ENCODE measurements at regions not wholly inside any gene's neighbourhood (a gene's known extent, or its start where the extent isn't known, plus 50 kb on each side); places are given as distances from the start of the nearest gene placed in this dataset.

DNA sequence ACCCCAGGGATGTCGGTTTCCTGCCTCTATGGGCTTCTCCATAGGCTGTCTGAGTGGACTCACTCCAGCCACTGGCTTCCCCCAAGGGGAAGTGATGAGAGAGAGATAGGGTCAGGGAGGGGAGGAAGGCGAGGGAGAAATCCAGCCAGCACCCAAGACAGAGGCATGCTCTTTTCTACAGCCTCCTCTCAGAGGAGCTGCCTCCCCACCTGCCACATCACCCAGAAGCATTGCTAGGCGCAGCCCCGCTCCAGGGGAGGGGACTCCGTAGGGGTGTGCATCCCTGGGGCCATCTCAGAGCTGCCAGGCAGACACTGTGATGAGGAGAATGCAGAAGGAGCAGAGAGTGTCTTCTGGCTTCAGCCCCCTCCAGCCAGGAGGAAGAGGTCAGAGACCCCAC lies 109.5 kb upstream of the NKX1-1 start:
- H3K4me3 ChIP-seq, result no peak overlapping the region
- no peak overlapping the region for H3K27ac ChIP-seq
- H3K9me3 ChIP-seq, result no peaks in the 10 kb centered on the region
- TF ChIP-seq, protein P1, sequence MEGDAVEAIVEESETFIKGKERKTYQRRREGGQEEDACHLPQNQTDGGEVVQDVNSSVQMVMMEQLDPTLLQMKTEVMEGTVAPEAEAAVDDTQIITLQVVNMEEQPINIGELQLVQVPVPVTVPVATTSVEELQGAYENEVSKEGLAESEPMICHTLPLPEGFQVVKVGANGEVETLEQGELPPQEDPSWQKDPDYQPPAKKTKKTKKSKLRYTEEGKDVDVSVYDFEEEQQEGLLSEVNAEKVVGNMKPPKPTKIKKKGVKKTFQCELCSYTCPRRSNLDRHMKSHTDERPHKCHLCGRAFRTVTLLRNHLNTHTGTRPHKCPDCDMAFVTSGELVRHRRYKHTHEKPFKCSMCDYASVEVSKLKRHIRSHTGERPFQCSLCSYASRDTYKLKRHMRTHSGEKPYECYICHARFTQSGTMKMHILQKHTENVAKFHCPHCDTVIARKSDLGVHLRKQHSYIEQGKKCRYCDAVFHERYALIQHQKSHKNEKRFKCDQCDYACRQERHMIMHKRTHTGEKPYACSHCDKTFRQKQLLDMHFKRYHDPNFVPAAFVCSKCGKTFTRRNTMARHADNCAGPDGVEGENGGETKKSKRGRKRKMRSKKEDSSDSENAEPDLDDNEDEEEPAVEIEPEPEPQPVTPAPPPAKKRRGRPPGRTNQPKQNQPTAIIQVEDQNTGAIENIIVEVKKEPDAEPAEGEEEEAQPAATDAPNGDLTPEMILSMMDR (IDR thresholded peaks at IDR 0.05), result no peak
- TF ChIP-seq POLR2A (IDR thresholded peaks at IDR 0.05), result no peak
- DNase-seq, result no peak
- intact Hi-C loops (cut with DNase I; ENCODE audit: low total_unique reads), result no loop called here
- WGBS, 2 donors, result 77 to 91% methylated on average over 5 of the region's 5 CpGs
- H3K4me1 ChIP-seq, result no peaks in the 10 kb centered on the region
- no peaks in the 10 kb centered on the region for H3K36me3 ChIP-seq (ENCODE audit: low read depth, missing control alignments)
- H3K27me3 ChIP-seq, result no peaks in the 10 kb centered on the region

DNA sequence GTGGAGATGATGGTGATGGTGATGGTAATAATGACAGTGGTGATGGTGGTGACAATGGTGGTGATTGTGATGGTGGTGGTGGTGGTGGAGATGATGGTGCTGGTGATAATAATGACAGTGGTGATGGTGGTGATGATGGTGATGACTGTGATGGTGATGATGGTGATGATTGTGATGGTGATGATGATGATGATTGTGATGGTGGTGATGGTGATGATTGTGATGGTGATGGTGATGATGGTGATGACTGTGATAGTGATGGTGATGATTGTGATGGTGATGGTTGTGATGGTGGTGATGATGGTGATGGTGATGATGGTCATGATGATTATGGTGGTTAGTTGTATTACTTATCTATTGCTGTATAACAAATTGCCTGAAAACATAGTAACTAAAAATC lies 108.9 kb upstream of the NKX1-1 start:
- Histone ChIP-seq H3K9me3 (no peaks in the 10 kb centered on the region), H3K4me3 (no peak overlapping the region), H3K4me1 (no peaks in the 10 kb centered on the region), H3K27me3 (no peaks in the 10 kb centered on the region), H3K36me3 (ENCODE audit: low read depth, missing control alignments) (no peaks in the 10 kb centered on the region), H3K27ac (no peak overlapping the region)
- DNase-seq, result no peak
- TF ChIP-seq POLR2A (IDR thresholded peaks at IDR 0.05), result no peak
- TF ChIP-seq, protein P1 (IDR thresholded peaks at IDR 0.05), result no peak
- intact Hi-C loops (cut with DNase I; ENCODE audit: low total_unique reads), result no loop called here

DNA sequence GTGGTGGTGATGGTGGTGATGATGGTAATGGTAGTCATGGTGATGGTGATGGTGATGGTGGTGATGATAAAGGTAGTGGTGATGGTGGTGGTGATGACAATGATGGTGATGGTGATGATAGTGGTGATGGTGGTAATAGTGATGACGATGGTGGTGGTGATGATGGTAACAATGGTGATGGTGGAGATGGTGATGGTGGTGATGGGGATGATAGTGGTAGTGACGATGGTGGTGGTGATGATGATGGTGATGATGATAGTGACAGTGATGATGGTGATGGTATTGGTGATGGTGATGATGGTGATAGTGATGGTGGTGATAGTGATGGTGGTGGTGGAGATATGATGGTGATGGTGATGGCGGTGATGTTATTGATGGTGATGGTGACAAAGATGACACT lies 108.4 kb upstream of the NKX1-1 start:
- DNase-seq, result no peak
- H3K4me3 ChIP-seq, result no peak overlapping the region
- no peaks in the 10 kb centered on the region for H3K36me3 ChIP-seq (ENCODE audit: low read depth, missing control alignments)
- TF ChIP-seq, protein P1 (IDR thresholded peaks at IDR 0.05), result no peak
- TF ChIP-seq POLR2A (IDR thresholded peaks at IDR 0.05), result no peak
- 67 to 96% methylated on average over 3 of the region's 3 CpGs for WGBS, 2 donors
- H3K4me1 ChIP-seq, result no peaks in the 10 kb centered on the region
- intact Hi-C loops (cut with DNase I; ENCODE audit: low total_unique reads), result no loop called here
- no peaks in the 10 kb centered on the region for H3K27me3 ChIP-seq
- no peaks in the 10 kb centered on the region for H3K9me3 ChIP-seq
- H3K27ac ChIP-seq, result no peak overlapping the region

DNA sequence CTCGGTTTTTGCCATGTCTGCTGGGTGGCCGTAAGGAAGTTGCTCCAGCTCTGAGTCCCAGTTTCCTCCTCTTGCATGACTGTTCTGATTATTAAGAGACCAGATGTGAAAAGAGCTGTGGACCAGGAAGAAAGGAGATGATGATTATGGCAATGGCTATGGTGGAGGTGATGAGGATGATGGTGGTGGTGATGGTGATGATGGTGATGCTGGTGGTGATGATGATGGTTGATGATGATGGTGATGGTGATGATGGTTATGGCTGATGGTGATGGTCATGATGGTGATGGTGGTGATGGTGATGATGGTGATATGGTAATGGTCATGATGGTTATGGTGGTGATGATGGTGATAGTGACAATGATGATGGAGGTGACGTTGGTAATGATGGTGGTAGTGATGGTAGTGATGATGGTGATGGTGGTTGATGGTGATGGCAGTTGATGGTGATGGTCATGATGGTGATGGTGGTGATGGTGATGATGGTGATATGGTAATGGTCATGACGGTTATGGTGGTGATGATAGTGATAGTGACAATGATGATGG lies 107.8 kb upstream of the NKX1-1 start:
- WGBS, 2 donors, result 71 to 78% methylated on average over 4 of the region's 4 CpGs
- no peak for DNase-seq
- Histone ChIP-seq H3K27me3 (no peaks in the 10 kb centered on the region), H3K36me3 (ENCODE audit: low read depth, missing control alignments) (no peaks in the 10 kb centered on the region), H3K9me3 (no peaks in the 10 kb centered on the region), H3K27ac (no peak overlapping the region), H3K4me1 (no peaks in the 10 kb centered on the region), H3K4me3 (peak overlapping the region in 1 of 2 donors; percentile 10)
- intact Hi-C loops (cut with DNase I; ENCODE audit: low total_unique reads), result no loop called here
- no peak for TF ChIP-seq POLR2A (IDR thresholded peaks at IDR 0.05)
- TF ChIP-seq, protein P1 (IDR thresholded peaks at IDR 0.05), result no peak

Data from testis (tissue), 2 donors.